Skeletal muscle satellite cell (primary cell): ENCODE measurements at regions not wholly inside any gene's neighbourhood (a gene's known extent, or its start where the extent isn't known, plus 50 kb on each side); places are given as distances from the start of the nearest gene placed in this dataset.

Experiments
- H3K27me3 ChIP-seq: 2 replicates; pipeline ENCODE4 v1.7.0; 2013; ENCODE audit warnings: low read length; ENCODE audit not compliant: control insufficient read depth, insufficient read depth
- H3K36me3 ChIP-seq: 2 replicates; pipeline ENCODE4 v1.7.0; 2013; ENCODE audit warnings: mild to moderate bottlenecking, control low read depth, low read length; ENCODE audit not compliant: insufficient read depth
- H3K4me1 ChIP-seq: 2 replicates; pipeline ENCODE4 v1.7.0; 2013; ENCODE audit warnings: low read length; ENCODE audit not compliant: control insufficient read depth, insufficient read depth
- H3K4me2 ChIP-seq: 2 replicates; pipeline ENCODE4 v1.7.0; 2013; ENCODE audit warnings: mild to moderate bottlenecking, low read length
- H3K4me3 ChIP-seq: 2 replicates; pipeline ENCODE4 v1.7.0; 2013; ENCODE audit warnings: low read length
- H3K9ac ChIP-seq: 2 replicates; pipeline ENCODE4 v1.7.0; 2013; ENCODE audit warnings: mild to moderate bottlenecking, low read depth, low read length, moderate library complexity
- H3K9me3 ChIP-seq: replicated peaks from 2 replicates; pipeline ENCODE4 v1.7.0; 2013; ENCODE audit warnings: mild to moderate bottlenecking, control low read depth, low read length

- Histone ChIP-seq H3K9ac (no peak overlapping the region), H3K4me2 (no peak overlapping the region), H3K36me3 (no peaks in the 10 kb centered on the region), H3K4me1 (no peaks in the 10 kb centered on the region), H3K9me3 (no peaks in the 10 kb centered on the region), H3K4me3 (no peak overlapping the region), H3K27me3 (no peaks in the 10 kb centered on the region)
These were observed 51.0 kb upstream of the MPDZ start for GRCh38 chr9:13330396-13331004.
